ENCODE measurements at regions not wholly inside any gene's neighbourhood (a gene's known extent, or its start where the extent isn't known, plus 50 kb on each side); places are given as distances from the start of the nearest gene placed in this dataset.
A peak's percentile ranks its signal among the peaks of the same experiment; 100 is the strongest.
"Not testable (repeated sequence)": the region's sequence is repeated elsewhere in the genome, so short reads cannot be mapped to it uniquely, and the experiment has no call there.

- no peak for TF ChIP-seq CTCF (IDR thresholded peaks at IDR 0.05; ENCODE audit: low read depth, low read length)
- no peak overlapping the region for H3K4me3 ChIP-seq (replicated peaks in 1 of 2; ENCODE audit: low read depth in 2 of 2, low read length in 2 of 2)
- no peak for DNase-seq (ENCODE audit: low read depth in 2 of 2)
Measured at GRCh38 chrX:137771537-137771936, 205.6 kb downstream of the ZIC3 start.

GRCh38 chrX:137792214-137792613, 226.3 kb downstream of the ZIC3 start:
- no peak for TF ChIP-seq CTCF (IDR thresholded peaks at IDR 0.05; ENCODE audit: low read depth, low read length)
- no peak overlapping the region for H3K4me3 ChIP-seq (replicated peaks in 1 of 2; ENCODE audit: low read depth in 2 of 2, low read length in 2 of 2)
- no peak for DNase-seq (ENCODE audit: low read depth in 2 of 2)

- not testable (repeated sequence) for DNase-seq (ENCODE audit: low read depth in 2 of 2)
Measured at GRCh38 chrX:137797926-137798325, 232.0 kb downstream of the ZIC3 start.

GRCh38 chrX:137823257-137823656, 257.3 kb downstream of the ZIC3 start:
- no peak overlapping the region for H3K4me3 ChIP-seq (replicated peaks in 1 of 2; ENCODE audit: low read depth in 2 of 2, low read length in 2 of 2)
- TF ChIP-seq CTCF (IDR thresholded peaks at IDR 0.05; ENCODE audit: low read depth, low read length) = peak; percentile 10
- DNase-seq (ENCODE audit: low read depth in 2 of 2) = no peak

More at GRCh38 chrX:137797926-137798325, 232.0 kb downstream of the ZIC3 start:
- H3K4me3 ChIP-seq (replicated peaks in 1 of 2; ENCODE audit: low read depth in 2 of 2, low read length in 2 of 2) = not testable (repeated sequence)

GRCh38 chrX:137847376-137847775, 281.4 kb downstream of the ZIC3 start:
- no peak for TF ChIP-seq CTCF (IDR thresholded peaks at IDR 0.05; ENCODE audit: low read depth, low read length)
- no peak overlapping the region for H3K4me3 ChIP-seq (replicated peaks in 1 of 2; ENCODE audit: low read depth in 2 of 2, low read length in 2 of 2)
- DNase-seq (ENCODE audit: low read depth in 2 of 2) = no peak

GRCh38 chrX:137848266-137848905, 282.5 kb downstream of the ZIC3 start:
- TF ChIP-seq CTCF (IDR thresholded peaks at IDR 0.05; ENCODE audit: low read depth, low read length) = no peak
- H3K4me3 ChIP-seq (replicated peaks in 1 of 2; ENCODE audit: low read depth in 2 of 2, low read length in 2 of 2) = no peak overlapping the region
- DNase-seq (ENCODE audit: low read depth in 2 of 2) = no peak

- no peak for DNase-seq (ENCODE audit: low read depth in 2 of 2)
- no peak overlapping the region for H3K4me3 ChIP-seq (replicated peaks in 1 of 2; ENCODE audit: low read depth in 2 of 2, low read length in 2 of 2)
- TF ChIP-seq CTCF (IDR thresholded peaks at IDR 0.05; ENCODE audit: low read depth, low read length) = no peak
Measured at GRCh38 chrX:137852502-137852901, 286.6 kb downstream of the ZIC3 start.
